WI38 (cell line): ENCODE measurements at regions not wholly inside any gene's neighbourhood (a gene's known extent, or its start where the extent isn't known, plus 50 kb on each side); places are given as distances from the start of the nearest gene placed in this dataset.

Experiments
- H3K4me3 ChIP-seq: 2 replicates; pipeline ENCODE4 v1.5.1; 2011; ENCODE audit warnings: low read depth, mild to moderate bottlenecking, control low read depth, low read length
- CTCF ChIP-seq: IDR thresholded peaks from 2 replicates; pipeline ENCODE4 v1.5.1; 2012; ENCODE audit warnings: low read depth, mild to moderate bottlenecking, control low read depth, low read length

- TF ChIP-seq CTCF = no peak
- no peak overlapping the region for H3K4me3 ChIP-seq
Measured at GRCh38 chr10:29105516-29106215, 183.2 kb upstream of the LYZL1 start.

GRCh38 chr10:29106287-29106686 is 182.6 kb upstream of the LYZL1 start:
- no peak for TF ChIP-seq CTCF
- no peak overlapping the region for H3K4me3 ChIP-seq

DNA sequence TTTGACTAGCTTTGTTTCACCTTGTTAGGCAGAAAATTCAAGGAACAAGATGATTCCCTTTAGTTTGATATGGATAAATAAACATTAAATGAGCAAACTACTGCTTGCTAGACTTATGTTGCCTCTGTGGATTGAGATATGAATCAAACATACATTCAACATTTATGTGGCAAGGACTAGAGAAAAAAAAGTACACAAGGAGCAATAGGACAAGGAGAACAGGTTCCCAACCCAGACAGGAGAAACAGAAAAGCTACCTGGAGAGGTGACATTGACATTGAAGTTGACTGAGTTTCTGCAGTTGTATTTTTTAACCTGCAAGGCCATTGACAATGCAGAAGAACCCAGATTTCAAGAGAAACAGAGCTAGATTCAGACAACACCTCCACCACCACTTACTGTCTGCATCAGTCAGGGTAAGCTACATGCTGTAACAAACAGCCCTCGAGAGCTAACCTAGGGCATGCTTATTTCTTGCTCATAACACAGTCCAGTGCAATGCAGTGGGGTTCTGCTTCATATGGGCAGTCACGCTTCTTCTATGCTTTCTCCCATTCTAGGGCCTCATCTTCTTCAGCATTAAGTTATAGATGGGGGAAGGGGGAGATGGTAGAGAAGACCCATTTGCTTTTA is 180.9 kb upstream of the LYZL1 start:
- no peak overlapping the region for H3K4me3 ChIP-seq
- TF ChIP-seq CTCF = no peak

DNA sequence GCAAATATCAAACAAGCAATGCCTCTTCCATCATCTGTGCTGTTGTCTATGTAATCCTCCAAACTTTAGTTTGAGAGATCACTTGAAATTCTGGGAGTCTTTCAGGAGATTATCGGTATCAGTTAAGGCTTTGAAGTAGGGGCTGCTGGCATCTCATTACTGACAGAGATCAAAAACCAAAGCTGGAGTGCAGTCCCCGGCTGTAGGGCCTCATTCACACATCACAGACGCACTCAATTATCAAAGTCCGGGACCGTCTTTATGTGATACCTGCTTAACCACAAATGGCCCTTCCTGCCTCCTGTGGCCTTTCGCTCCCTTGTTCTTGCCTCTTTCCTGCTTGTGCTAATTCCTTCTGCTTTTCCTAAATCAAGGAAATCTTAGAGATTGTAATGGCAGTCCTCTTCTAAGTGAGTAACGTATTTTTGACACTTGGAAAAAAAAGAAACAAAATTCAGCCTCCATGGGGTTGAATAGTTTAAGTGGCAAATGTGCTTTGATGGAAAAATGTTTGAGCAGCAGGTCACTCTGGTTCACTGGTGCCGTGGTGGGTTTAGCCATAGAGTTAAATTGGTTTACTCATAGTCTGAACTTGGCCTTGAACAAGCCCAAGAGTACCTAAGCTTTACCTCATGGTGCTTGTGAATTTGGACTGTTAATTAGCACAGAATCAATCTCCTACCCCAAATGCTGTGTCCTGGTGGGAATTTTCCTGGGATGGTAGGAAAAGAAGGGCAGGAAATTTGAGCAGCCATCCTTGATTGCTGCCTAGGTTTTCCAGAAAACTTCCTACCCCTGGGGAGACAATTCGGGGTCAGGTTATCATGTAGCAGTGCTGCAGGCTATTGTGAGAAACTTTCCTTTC is 178.9 kb upstream of the LYZL1 start:
- no peak overlapping the region for H3K4me3 ChIP-seq
- no peak for TF ChIP-seq CTCF

- TF ChIP-seq CTCF = no peak
- H3K4me3 ChIP-seq = no peak overlapping the region
Measured at GRCh38 chr10:29112827-29113615, 175.8 kb upstream of the LYZL1 start.

- H3K4me3 ChIP-seq = no peak overlapping the region
- no peak for TF ChIP-seq CTCF
Measured at GRCh38 chr10:29113616-29113945, 175.3 kb upstream of the LYZL1 start.
